ENCODE measurements at regions not wholly inside any gene's neighbourhood (a gene's known extent, or its start where the extent isn't known, plus 50 kb on each side); places are given as distances from the start of the nearest gene placed in this dataset.
A peak's percentile ranks its signal among the peaks of the same experiment; 100 is the strongest.

DNA sequence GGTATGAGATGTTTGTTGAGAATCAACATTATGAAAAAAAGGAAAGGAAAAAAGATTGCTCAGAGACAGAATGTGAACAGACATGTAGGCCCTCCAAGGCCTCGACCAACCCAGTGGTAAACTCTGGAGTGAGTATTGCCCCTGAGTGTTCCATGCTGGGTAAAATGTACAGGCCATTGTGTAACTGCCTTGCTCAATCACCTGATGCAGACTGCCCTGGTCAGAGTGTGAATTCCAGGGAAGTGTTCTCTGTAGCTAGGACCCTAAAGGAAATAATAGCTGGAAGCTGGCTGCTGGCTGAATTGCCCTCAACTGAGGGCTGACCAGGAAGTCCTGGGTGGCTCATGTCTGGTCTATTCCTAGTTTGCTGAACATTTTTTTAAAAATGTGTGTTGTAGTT, 1081.4 kb upstream of the LRFN5 start:
- no peak for DNase-seq

DNA sequence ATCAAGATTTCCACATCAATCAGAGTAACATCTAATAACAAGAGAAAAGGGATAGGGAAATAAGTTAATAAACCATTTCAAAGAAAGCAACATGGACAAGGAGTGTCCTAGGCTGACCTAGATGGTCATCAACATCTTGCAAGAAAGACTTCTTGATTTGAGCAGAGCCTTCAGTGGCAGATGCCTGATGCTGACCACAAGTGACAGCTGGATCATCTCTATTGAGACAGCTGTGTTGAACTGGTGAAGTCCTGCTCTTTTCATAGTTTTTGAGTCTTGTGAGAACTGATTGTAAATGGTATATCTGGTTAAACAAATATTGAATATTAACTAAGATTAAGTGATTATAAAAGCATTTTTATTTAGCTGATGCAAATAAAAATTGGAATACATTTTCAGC, 1083.6 kb upstream of the LRFN5 start:
- no peak for DNase-seq

DNA sequence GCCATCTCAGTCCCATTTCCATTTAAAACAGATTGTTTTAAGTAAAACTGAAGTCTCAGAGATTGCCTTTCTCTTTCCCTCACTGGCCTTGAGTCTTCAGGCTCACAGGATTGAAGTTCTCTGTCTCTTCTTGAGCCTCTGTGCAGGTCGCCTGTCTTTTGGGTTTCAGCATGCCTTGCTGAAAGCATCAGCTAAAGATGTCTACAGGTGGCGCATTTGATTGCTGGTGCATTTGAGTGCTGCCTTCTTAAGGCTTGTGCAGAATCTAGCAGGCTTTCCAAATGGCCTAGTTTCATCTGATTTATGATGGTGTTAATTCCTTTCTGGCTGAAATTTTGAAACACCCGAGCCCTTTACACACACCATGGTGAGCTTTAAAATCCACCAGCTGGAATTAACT, 1062.2 kb upstream of the FBXO33 start:
- DNase-seq, result no peak

DNA sequence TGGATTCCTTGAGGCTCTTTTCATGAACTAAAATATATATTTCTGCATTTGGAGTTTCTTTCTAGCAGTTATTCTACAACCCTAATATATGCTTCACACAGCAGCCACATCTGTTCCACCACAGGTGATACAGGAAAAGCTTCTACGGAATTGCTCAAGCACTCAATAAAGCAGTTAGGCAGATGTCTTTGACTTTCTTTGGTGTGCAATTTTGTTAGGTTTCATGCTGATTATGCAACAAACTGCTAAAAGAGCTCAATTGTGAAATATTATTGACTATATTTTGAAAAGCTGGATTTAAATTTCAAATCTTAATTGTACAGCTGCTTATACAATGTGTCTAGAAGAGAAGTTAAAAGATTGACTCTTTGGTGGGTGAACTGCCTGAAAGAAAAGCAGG, 1055.6 kb upstream of the FBXO33 start:
- no peak for DNase-seq

DNA sequence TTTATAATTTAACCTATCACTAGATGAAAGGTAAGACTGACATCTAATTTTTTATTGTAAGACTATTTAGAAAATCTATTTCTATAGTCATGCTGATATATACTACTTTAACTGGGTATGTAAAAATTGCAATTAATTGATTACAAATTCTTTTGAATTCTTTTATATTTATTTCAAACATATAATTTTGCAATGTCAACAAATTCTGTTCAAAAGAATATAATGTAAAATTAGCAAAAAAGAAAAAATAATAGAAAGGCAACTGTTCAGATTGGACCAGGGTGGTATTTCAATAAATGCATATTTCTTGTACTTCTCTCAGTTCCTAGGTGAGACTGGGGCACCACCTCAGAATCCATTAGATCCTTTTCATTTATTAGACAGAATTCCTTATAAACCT, 1053.5 kb upstream of the FBXO33 start:
- DNase-seq, result no peak

DNA sequence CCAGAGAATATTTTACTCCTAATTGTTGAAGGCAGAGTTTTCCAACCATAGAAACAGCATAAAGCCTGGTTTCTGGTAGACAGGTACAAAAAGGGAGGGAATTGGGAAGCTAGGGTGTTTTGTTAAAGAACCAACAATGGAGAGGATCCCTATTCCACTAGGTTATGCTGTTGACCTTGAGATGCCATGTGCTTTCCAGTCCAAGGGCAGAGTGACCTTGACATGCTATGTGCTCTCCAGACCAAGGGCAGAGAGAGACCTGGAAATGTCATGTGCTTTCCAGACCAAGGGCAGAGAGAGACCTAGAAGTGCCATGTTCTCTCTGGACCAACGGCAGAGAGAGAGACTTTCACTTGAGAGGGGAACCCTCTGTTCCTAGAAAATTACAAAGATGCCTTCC, 1043.8 kb upstream of the FBXO33 start:
- DNase-seq, result no peak

DNA sequence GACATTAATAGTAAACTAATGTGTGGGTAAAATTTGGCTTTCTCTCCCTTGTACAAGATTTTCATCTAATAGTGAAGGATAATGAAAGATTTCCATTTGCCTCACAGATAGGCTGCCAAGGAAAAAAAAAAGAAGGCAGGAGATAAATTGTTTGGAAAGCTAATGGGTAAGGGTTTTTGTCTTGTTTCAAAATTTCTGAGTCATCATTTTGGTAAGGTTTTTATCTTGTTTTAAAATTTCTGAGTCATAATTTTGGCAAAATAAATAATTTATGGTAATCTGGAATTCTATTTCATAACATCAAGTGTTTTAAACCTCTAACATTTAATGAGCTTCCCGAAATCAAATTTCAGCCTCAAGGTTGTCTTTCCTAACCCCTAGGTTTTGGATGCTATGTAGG, 1035.7 kb upstream of the FBXO33 start:
- no peak for DNase-seq

DNA sequence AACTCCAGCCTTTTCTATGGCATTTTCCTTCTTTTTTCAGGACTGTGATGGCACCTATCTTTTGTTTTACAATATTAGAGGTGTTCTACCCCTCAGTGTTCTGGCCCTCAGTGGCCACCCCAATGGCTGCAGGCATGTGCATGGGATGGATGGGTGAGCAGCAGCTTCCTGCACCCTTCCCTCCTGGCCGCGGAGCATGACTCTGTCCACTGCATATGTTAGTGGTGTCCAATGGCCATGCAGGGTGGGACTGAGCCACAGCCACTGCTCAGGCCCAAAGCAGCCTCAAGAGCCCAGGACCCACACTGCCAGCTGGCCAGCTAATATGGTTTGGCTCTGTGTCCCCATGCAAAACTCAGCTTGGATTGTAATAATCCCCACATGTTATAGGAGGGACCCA, 1032.3 kb upstream of the FBXO33 start:
- DNase-seq, result no peak

DNA sequence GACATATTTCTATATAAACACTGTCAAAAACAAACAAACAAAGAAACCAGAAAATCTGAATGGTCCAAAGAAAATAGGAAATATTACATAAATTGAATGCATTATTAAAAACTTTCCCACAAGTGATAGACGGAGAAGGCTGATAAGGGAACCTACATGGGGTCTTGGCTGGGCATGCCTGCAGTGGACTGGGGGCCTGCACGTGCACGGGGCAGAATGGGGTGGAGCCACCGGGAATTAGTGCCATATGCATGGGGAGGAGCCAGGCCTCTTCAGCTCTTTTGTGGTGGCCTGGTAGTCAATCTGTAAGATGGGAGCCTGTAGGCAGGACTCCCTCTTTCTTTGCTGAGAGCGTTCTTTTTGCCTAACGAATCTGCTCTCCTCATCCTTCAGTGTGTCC, 1031.7 kb upstream of the FBXO33 start:
- DNase-seq, result no peak

DNA sequence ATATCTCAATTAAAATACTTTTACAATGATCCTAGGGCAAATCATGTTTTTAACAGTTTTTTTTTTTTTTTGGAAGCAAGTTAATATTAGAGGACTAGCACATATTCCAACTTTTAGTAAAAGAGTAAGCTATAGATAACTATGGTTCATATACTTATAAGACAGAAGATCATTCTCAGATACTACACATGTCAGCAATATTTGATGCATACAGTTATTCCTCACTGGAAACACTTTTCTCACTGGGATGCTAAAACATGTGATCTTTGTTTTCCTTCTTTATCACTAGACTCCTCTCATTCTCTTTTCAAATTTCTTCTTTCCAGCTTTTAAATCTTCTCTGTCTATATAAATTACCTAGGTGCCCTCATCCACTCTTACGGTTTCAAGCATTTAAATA, 1020.4 kb upstream of the FBXO33 start:
- no peak for DNase-seq

DNA sequence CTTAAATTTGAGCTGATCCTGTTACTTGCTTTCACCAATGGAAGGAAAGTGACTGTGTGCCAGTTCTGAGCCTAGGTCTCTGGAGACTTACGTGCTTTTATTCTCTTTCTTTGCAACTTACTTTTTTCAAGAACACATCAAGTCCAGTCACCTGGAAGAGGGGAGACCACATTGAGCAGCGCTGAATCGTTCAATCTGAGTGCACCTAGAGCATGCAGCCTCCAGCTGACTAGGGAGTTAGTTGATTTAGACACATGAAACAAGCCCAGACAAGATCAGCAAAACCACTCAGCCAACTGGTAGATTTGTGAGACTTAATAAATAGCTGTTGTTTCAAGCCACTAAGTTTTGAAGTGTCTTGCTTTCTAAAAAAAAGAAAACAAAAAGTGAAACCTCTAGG, 1014.8 kb upstream of the FBXO33 start:
- DNase-seq, result no peak

DNA sequence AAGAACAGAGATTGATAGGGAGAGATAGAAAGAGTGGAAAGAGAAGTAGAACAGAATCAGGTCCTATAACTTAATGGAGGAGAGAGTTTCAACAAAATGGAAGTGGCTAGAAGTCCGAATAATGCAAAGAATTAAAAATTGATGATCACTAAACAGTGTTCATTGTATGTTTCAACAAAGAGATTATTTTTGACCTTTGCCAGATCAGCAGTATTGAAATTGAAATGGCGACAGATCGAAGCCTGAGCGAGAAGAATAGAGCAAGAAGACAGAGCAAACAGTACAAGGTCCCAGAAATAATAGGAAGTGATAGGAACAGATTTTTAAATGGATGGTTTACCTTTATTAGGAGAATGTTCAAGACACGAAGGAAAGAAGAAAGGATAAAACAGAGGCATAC, 1012.8 kb upstream of the FBXO33 start:
- DNase-seq, result no peak

DNA sequence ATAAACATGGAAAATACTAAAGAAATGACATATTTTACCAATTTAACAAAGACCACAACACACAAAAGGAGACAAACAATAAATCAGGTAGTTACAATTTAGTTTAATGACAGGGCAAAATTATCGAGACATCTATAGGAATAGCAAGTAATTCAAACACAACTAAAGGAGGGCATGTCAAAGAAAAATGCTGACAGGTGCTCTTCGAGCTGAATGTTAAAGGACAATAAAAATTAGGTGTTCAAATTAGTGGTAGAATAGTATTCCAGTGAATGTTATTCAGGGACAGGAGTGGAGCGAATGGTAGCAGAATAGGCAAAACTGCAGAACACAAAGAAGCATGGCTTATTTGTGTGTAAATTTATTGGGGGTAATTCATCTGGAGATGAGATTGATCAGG, 1004.3 kb upstream of the FBXO33 start:
- DNase-seq, result no peak

DNA sequence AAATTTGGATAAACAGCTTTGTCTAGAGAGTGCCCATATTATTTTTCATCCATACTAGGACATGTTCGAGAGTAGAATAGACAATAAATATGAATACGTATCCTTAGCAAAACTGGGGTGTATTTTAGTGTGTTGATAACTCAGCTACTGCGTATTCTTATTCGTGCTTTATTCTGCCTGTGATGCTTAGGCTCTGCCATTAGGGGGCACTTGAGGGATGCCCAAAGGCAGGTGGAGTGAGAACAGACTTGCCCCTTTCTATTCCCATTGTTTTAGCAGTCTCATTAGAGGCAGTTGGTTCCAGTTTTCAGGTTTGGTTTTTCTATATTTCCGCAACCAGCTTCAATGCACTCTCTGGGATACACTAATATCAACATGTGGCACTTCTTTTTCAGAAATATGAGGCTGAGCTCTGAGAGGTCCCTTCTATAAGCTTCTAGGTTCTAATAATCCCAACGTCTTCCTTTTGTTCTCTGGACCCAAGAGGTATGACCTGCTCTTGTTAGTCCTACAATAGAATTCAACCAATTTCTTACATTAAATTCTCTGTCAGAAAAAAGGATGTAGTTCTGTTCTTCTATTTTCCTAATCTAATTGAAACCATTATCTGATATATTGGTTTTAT, 985.7 kb upstream of the FBXO33 start:
- DNase-seq, result peak in 13 of 51 donors; percentile 1 to 21 (median 4)

DNA sequence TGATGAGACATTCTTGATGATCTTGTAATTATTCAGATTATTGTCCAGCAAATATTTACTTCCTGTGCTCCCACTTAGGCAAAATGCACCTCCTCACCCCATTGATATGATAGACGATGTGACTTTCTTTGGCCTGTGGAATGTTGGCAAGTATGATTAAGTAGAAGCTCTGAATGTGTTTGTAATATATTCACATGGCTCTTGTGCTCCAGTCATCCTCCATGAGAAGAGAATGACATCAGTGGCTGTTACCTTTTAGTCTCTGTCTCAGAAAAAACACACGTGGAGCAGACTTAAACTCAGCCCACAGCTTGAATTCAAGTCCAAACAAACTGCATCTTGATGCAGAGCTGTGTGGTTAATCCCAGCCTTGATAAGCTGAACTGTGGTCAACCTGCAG, 984.3 kb upstream of the FBXO33 start:
- DNase-seq, result no peak

DNA sequence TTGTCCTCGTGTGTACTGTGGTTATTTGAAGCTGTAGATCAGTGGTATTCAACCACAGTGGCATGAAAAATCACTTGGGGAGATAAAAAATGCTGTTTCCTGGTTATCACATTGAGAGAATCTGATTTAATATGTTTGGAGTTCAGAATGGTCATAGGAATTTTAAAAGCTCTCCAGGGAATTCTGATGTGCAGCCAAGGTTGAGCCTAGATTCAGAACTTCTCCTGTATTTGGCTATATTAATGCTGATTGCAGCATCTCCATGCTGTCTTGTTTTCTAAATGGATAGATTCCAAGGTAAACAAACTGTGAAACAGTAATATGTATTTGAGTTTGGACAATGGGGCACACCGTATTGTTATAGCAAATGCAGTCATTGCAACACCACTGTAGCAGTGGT, 982.2 kb upstream of the FBXO33 start:
- DNase-seq, result no peak

DNA sequence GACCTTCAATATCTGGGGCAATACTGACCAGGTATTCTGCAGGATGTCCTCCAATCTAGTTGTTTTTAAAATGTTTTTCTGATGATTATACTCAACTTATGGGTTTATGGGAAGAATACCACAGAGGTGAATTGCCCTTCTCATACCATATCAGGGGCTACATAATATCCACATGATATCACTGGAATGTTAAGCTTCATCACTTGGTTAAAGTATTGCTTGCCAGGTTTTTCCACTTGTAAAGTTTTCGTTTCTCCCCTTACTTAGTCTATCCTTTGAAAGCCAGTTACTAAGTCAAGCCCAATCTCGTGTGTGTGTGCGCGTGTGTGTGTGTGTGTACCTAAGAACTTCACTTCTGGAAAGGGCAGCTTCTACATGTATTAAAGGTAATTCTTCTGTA, 980.9 kb upstream of the FBXO33 start:
- DNase-seq, result no peak

DNA sequence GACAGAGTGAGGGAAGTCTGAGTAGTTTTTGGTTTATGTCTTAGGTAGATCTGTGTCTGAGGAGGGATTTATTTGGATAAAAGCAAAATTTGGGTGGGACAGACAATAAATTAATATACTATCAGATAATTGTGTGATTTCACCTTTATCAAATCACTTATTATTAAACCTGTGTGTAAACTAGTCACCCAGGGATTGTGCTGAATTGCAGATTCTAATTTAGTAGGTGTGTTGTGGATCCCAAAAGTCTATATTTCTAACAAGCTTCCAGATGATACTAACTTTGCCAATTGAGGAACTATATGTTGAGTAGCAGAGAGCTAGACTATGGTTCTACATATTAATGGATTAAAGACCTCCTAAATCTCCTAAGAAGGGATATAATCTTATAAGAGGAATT, 978.5 kb upstream of the FBXO33 start:
- DNase-seq, result no peak

DNA sequence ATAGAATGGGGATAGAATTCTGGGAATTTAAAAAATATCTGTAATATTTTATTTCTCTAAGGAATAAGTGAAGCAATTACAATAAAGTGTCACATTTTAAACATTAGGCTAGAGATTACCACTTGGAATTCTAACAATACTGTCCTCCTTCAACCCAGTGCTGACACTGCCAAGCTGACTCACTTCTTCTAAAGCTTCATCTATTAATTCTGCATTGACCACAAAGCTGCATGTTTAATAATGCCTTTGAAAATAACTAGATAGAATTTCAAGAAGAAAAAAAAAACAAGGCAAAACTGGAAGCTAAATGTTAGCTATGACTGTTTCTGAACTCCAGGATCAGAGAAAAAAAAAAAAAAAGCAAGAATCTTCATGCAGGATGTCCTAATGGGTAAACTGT, 970.7 kb upstream of the FBXO33 start:
- no peak for DNase-seq

DNA sequence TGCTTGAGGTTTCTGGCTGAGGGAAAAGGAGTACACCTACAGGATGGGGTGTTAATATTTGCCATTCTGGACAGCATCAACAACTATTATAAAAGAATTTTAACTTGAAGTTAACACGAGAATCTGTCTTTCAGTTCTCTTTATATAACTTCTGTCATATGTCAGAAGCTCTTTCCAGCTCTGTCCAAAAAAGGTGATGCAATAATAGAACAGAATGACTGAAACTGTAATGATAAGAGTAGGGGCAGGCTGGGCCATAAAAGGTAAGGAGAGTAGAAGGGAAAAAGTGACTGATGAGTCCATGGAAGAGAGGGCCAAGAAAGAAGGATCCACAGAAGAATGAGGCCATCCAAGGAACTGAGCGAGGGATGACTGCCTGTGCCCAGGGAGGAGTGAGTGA, 966.7 kb upstream of the FBXO33 start:
- DNase-seq, result no peak

DNA sequence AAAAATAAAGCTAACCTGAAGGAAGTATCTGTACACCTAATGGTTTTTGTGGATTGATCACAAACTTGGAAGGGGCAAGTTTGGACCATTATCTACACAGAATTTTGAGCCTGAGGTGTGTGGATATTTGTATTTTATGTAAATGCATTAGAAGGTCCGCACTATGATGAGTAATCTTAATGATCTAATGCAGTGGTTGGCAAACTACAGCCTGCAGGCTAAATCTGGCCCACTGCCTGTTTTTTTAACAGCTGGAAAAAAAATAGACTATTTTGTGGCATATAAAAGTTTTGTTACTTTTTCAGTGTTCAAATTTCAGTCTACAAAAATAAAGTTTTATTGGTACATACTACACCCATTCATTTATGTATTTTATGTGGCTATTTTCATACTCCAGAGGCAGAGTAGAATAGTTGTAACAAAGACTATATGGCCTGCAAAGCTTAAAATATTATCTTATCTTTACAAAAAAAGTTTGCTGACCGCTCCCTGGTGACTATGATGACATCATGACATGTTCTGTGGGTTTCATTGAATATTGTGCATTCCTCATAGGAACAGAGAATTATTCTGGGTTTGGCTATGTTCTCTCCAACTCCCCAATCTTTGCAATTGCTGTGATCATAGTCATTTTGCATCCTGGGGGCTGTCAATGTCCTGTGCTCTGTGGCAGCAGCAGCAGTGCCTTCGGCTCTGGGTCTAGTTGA, 962.6 kb upstream of the FBXO33 start:
- DNase-seq, result no peak

DNA sequence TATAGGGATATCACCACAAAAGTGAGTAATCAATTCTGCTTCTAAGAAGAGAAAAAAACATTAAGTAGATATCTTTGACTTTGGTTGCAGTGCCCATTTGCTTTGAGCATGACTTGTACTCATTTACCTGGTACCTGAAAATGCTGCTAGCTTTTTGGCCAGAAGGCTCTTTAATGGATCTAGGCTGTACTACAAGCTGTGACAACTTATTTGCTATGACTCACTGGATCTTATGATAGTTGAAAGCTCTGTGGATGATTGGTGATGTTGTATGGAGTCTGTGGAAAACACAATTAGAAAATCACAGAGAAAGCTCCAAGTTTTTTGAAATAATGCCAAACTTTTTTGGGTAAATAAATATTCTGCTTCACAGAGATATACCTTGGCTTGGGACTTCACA, 960.9 kb upstream of the FBXO33 start:
- no peak for DNase-seq

DNA sequence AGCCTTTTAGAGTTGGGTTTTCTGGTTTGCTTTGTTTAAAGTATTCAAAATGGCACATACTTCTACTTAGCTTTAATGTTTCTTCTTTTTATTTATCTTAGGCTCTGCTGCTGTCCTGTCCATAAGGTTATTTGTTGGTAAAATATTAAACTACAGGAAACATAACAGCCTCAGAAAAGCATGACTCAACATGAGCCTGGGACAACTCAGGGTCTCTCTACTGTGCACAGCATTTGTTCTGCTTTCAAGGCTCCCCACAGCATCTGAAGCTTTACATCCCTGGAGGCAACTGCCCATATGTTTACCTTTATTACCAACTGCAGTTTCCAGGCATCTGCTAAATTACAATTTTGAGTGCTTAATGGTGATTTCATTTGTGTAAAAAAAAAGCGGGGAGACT, 954.2 kb upstream of the FBXO33 start:
- no peak for DNase-seq

DNA sequence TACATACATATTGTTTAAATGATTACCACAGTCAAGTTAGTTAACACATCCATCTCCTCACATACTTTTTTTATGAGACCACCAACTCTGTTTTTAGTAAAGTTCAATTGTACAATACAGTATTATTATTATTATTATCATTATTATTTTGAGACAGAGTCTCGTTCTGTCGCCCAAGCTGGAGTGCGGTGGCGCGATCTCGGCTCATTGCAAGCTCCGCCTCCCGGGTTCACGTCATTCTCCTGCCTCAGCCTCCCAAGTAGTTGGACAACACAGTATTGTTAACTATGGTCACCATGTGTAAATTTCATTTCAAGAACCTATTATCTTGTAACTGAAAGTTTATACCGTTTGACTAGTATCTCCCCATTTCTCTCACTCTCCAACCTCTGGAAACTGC, 942.0 kb upstream of the FBXO33 start:
- DNase-seq, result no peak
